Activated CD8-positive, alpha-beta memory T cell treated with anti-CD3 and anti-CD28 coated beads for 24 hours (primary cell): ENCODE measurements at regions not wholly inside any gene's neighbourhood (a gene's known extent, or its start where the extent isn't known, plus 50 kb on each side); places are given as distances from the start of the nearest gene placed in this dataset.
"Not testable (repeated sequence)": the region's sequence is repeated elsewhere in the genome, so short reads cannot be mapped to it uniquely, and the experiment has no call there.

Experiments
- DNase-seq: peaks from one replicate; pipeline ENCODE4 v3.0.0-alpha.2; 2020

DNA sequence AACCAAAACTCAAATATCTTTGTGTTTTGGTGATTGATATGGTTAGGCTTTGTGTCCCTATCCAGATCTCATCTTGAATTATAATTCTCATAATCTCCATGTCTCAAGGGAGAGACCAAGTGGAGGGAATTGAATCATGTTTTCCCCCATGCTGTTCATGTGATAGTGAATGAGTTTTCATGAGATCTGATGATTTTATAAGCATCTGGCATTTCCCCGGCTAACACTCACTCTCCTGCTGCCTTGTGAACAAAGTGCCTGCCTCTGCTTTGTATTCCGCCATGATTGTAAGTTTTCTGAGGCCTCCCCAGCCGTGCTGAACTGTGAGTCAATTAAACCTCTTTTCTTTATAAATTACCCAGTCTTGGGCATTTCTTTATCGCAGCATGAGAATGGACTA, 419.5 kb downstream of the SH2D4B start:
- DNase-seq, result no peak

DNA sequence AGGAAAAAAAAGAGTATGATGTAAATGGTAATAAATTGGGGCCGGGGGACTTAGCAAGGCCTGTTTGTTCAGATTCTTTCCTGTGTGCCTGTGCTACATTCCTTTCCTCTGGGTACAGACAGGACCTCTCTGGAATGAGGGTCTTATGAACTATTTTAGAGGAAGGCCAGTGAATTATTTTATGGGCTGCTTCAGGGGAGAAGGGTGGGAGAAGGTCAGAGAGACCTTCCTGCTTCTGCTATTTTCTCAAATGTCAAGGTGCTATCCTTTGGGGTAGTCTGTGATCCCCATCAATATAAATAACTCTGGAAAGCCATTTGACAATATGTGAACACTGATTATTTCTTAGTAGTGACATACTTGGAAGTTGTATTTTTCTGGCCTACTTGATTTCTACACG, 426.5 kb downstream of the SH2D4B start:
- no peak for DNase-seq

DNA sequence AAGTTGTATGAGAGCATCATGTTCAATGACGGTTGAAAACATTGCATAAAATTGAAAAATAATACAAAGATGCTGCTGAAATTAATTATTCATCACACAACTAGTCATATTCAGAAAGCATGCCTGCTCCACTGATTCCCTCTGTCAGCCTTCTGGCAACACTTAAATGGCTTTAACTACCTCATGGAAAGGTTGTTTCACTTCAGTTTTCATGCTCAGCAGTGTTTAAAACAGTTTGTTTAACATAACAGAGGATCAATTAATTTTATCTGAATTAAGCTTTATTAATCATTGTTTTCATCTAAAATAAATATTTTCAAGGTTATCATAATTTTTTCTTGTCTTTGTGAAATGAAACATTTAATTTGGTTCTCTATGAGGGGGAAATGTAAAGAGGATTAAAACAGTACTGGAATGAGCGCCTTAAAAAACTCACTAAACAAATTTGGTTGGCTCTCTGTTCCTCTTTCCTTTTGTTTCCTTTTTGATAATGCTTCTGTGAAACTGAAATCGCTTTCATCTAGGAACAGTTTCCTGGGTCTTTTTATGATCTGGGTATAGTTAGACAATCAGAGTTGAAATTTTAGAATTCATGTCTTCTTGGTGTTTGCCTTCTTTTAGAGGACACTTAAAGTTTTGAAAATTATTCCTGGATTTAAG, 427.4 kb downstream of the SH2D4B start:
- DNase-seq, result no peak

DNA sequence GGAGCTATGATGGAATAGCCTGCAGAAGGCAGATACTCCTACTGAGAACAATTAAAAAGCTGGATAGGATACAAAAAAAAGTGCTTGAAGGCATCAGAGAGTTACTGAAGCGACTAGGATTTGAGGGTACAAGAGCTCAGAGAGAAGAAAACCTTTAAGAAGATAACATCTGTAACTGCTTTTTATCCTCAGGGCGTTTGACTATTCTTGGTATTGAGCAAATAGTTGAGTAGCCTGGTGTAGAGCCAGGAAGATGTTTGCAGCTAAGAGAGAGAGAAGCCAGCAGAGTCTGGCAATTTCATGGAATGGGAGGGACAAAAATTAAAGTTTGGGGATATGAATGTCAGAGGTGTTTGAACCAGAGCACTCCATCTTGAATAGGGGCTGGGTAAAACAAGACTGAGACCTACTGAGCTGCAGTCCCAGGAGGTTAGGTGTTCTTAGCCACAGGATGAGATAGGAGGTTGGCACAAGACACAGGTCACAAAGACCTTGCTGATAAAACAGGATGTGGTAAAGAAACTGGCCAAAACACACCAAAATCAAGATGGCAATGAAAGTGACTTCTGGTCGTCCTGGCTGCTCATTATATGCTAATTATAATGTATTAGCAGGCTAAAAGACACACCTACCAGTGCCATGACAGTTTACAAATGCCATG, 428.8 kb downstream of the SH2D4B start:
- DNase-seq, result no peak

DNA sequence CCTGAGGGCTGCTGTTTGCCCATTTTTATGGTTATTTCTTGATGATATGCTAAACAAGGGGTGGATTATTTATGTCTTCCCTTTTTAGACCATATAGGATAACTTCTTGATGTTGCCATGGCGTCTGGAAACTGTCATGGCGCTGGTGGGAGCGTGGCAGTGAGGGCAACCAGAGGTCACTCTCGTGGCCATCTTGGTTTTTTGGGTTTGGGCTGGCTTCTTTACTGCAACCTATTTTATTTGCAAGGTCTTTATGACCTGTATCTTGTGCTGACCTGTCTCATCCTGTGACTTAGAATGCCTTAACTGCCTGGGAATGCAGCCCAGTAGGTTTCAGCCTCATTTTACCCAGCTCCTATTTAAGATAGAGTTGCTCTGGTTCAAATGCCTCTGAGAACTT, 429.7 kb downstream of the SH2D4B start:
- DNase-seq, result not testable (repeated sequence)

DNA sequence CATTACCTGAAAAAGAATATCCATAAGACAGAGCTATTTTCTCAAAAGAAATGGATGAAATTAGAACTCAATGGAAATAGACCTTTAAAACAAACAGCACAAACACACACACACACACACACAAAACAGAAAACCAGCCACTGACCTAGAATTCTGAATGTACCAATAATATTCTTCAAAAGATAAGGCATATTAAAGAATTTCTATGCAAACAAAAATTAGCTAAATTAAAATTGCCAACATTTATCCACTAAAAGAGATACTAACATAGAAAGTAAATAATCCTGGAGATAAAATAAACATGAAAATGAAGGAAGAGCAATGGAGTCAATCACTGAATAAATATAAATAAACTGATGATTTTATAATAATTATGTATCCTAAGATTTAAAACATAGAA, 431.2 kb downstream of the SH2D4B start:
- no peak for DNase-seq

DNA sequence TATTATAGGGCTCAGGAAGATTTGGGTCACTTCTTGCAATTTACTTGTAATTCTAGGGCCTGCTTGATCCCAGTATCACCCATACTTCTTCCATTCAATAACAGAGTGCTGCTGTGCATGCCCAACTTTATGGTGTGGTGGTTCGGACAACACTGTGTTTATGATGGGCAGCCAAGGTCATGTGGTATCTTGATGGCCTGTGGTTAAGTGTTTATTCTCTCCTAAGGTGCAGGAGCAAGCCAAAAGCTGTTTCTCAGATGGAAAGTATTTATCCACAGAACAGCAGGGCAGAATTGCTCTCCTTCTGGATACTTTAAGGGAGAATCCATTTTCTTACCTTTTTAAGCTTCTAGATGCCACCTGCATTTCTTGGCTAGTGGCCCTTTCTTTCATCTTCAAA, 433.8 kb downstream of the SH2D4B start:
- no peak for DNase-seq

DNA sequence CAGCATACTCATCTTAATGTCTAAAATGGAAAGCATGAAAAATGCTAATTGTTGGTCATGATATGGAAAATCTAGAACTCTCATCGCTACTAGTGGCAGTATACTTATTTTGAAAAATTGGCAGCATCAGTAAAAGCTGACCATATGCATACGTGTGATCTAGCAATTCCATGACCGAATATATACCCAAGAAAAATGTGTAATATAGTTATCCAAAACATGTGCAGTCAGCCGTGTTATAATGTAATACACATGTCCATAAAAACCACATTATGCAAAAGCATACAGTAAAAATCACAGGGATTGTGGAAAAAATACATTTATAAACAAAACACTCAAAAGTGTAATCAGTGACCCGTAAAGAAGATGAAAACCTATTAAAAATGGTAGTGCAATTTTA, 439.0 kb downstream of the SH2D4B start:
- no peak for DNase-seq

DNA sequence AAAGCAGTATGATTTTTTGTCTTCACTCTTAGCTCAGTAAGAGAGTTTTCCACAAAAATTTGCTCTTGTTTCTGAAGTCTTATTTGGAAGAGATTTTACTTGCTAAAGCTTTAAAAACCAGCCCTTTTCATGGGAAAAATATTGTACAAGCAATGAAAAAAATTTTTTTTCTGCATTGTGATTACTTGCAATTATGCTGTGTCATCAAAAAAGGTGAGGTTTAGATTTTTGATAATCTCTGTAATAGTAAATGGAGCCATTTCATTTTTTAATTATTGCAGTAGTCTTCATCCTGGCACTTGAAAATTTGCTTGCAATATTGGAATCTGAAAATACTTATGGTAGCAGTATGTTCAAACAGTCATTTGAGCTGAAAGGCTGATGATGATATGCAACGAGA, 447.4 kb downstream of the SH2D4B start:
- no peak for DNase-seq

DNA sequence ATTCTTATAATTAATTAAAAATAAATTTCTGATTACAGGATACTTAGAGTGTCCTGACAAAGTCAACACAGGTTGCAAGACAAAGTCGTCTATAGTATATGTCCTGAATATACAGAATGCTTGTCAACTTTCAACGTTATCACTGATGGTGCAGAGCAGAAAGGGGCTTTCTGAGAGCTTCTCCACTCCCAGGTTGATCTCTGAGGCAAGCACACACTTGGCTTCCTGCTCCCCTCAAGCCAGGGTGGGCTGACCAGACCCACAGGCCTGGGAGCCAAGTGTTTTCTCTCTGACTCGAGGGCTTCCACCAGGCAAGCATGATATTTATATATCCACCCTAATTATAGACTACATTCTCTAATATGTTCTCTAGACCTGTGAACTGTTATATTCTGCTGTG, 448.9 kb downstream of the SH2D4B start:
- no peak for DNase-seq

DNA sequence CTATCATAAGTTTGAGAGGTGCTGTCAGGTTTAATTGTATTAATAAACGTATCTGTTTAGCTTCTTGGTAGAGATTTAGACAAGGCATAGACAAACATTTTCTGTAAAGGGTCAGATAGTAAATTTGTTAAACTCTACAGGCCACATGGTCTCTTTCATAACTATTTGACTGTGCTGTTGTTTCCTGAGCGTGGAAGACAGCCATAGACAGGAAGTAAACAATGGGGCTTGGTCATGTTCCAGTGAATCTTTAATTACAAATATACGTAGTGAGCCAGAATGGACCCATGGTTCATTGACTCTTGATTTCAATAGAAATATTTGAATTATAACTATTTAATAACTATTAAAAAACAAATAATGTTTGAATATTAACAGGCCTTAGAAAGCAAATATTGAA, 451.1 kb downstream of the SH2D4B start:
- DNase-seq, result no peak

DNA sequence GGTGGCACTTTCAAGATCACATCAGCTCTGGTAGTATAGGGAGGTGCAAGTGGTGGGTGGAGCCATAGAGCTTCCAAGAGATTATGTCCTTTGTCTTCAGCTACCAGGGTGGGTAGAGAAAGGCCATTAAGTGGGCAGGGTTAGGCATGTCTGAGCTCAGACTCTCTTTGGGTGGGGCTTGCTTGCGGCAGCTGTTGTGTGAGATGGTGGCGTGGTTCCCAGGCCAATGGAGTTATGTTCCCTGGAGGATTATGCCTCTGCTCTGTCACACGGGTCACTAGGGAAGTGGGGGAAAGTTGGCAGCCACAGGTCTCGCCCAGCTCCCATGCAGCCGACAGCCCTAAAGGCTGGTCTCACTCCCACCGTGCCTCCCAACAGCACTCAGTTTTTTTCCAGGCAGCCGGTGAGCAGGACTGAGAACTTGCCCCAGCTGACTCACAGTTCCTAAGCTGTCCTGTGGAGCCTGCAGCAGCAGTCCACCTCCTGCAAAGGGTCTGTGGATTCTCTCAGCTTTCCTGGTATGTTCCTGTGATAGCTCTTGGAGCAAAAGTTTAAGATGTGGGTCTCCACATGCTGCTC, 459.0 kb downstream of the SH2D4B start:
- no peak for DNase-seq

DNA sequence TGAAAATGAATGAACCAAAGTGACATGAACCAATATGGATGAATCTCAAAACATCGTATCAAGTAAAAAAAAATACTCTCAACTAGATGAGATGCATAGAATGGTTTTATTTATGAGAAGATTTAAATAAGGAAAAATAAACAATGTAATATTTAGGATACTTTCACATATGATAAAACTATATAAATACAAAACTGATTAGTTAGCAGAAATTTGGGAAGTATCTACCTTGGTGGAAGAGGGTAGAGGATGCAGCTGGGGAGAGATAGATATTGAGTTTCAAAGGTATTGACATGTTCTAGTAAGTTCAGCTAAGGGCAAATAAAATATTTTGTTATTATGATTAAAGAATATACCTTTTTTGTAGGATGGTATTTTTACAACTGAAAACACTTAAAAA, 463.1 kb downstream of the SH2D4B start:
- DNase-seq, result no peak

DNA sequence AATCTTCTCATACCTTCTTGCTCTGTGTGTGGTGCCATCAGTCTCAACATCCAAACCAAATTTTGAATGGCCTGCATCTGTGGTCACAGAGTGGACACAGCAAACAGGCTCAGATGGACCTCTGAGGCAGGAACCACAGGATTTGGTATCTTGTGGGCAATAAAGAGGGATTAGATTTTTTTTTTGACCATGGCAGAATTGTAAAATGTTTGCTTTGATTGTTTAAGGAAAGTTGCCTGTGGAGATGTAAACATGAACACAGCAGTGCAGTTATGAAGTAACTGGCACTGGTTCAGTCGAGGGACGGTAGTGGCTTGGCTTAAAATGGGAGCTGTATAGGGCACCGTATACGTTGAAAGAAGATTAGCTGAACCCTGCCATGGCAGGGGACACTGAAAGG, 464.7 kb downstream of the SH2D4B start:
- DNase-seq, result no peak

DNA sequence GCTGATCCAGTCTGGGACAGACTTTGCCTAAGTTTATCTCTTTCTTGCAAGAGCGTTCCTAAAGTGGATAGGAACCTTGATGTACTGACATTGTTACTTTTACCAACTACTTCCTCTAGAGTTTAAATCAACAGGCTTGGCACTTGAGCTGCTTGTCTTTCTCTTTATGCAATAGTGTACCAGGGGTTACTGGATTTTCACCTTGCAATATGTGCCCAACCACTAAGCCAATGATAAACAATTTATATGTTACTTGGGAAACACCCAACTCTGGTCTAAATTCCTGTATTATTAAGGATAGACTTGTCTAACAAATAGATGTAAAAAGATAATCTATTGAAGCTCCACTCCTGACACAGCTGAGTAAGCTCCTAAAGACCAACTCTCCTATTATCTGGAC, 470.2 kb downstream of the SH2D4B start:
- DNase-seq, result no peak

DNA sequence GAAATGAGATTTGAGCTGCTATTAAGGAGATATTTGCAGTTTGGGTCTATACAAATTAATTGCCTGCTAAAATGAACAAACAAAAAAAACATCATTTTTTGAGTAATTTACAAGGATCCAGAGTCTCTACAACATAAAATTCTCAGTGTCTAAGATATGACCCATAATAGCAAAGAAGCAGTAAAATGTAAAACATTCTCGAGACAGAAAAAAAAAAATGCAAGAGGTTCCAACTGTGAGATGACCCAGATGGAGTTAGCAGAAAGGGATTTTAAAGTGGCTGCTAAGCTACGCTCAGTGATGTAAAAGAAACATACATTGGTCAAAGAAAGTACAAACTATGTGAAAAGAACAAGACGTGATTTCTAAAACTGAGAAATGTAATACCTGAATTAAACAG, 471.0 kb downstream of the SH2D4B start:
- DNase-seq, result no peak

DNA sequence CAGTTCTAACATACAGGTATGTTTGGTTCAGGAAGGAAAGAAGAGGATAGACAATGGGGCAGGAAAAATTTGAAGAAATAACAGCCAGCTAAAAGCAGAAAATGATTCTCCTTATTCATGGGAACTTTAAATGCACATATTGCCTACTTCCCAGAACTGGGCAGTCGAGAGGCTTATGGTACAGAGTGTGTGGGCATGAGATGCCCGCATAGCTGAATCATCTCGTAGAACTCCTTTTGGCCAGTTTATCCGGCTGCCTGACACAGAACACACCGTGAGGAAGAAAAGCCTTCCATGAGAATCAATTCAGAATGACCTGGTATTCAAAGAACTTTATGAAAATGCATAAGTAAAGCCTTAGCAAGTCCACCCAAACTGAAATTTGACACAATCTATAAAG, 471.6 kb downstream of the SH2D4B start:
- DNase-seq, result no peak

DNA sequence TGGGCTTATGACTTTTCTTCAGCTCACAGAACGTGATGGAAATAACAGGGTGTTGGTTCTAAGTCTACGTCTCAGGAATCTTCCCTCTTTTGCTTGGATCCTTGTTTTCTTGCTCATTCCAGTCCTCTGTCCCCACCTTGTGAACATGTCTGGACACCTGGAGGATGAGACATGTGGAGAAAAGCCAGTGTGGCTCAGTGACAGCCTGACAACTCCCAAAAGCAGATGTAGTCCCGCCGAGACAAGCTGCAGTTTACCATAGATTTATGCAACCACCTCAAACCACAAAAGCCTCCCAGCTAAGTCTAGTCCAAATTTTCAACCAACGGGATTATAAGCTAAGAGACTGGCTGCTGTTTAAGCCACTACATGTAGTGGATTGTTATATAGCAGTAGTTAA, 476.1 kb downstream of the SH2D4B start:
- DNase-seq, result no peak

DNA sequence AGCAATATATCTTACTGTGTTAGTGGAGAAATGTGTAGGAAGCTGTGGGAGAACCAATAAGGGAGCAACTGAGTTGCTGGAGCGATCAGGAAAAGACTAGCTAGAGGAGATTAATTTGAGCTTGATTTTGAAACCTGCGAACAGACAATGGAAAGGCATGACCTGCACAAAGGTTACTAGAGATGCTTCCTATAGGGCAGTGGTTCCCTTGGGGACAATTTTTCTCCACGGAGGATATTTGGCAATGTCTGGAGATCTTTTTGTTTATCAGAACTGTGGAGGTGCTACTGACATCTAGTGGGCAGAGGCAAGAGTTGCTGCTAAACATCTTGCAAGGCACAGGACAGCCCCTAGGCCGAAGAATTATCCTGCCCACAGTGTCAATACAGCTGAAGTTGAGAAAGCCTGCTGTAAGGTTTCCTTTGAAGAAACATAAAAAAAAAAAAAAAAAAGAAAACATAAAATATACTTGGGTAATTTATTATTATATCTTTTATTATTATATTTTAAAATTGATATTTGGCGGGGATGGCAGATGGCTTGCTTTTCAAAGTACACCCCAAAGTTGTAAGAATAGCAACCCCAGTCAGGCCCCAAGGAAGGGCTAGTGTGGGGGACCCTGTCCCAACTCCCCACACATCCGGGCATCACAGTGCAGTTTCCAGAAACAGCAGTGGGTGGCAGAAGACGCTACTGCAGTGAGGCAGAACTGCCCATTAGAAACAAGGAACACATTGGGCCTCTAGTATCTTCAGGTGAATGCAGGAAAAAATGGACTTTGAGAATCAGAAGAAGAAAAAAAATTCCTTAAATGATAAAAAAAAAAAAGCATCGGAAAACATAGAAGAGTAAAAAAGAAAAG, 481.6 kb downstream of the SH2D4B start:
- DNase-seq, result no peak

DNA sequence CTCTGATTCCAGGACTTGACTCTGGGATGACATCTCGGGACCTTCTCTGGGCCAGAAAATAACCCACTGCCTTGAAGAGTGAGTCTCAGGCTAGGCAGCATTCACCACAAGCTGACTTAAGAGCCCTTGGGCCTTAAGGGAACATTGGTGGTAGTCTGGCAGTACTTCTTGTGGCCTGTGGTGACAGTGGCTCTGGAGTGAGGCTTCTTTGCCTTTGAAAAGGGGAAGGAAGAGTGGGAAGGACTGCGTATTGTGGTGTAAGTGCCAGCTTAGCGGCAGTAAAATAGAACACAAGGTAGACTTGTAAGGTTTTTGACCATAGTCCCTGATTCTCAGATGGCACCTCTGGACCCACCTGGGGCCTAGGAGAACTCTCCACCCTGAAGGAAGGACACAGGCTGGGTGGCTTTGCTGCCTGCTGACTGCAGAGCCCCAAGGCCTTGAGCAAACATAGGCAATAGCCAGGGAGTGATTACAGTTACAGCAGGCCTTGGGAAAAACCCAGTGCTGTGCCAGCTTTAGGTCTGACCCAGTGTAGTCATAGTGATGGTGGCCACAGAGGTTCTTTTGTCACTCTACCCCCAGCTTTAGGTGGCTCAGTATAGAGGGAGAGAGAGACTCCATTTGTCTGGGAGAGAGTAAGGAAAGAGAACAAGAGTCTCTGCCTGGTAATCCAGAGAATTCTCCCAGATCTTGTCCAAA, 483.9 kb downstream of the SH2D4B start:
- no peak for DNase-seq

DNA sequence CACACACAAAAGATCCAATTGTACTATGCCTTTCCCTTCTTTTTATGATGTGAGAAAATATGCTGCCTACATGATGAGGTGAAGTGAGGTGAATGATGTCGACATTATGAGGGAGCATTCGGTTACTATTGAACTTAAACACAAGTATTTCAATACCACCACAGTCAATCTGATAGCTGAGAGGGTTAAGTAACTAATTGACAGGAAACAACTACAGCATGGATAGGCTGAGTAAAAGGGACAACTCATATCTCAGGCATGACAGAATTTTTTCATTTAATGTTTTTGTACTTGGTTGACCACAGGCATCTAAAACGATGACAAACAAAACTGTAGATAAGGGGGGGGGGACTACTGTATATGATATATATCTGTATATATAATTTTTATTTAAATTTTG, 488.9 kb downstream of the SH2D4B start:
- DNase-seq, result no peak

DNA sequence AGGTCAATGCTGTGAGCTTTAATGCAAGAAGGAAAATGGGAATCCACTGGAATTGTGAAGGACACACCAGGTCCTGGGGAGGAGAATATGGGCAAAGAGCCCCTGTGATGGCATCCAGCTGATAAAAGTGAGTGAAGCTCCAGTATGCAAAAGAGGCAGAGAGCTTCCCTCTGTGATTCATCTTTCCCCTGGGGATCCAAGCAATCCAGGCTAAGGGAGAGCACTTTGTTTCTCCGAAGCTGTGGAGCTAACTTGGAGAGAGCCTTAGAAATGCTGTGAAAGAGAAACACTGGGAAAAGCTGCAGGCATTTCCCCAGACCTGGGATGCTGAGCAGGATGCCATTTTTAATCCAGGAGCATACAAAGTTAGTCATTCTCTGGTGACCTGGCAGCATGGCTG, 489.5 kb downstream of the SH2D4B start:
- DNase-seq, result no peak

DNA sequence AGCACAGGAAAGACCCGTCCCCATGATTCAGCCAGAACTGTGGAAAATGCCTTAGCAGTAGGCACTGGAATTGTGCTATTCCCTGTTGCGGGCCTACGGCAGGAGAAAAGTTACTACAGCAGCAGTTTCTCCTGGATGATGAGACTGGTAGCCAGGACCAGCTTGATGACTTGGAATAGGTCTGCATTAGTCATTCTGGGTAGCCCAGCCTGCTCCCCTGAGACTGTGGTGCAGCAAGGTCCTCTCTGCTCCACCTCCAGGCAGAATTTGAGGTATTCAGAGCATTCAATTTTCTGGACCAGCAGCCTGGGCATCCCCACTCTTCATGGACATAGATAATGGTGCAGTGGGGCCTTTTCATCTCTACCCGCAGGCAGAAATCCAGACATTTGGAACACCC, 490.0 kb downstream of the SH2D4B start:
- no peak for DNase-seq
